ENCODE measurements at regions not wholly inside any gene's neighbourhood (a gene's known extent, or its start where the extent isn't known, plus 50 kb on each side); places are given as distances from the start of the nearest gene placed in this dataset.

GRCh38 chr4:29151584-29151983, 1568.6 kb upstream of the PCDH7 start:
- TF ChIP-seq, protein P1, sequence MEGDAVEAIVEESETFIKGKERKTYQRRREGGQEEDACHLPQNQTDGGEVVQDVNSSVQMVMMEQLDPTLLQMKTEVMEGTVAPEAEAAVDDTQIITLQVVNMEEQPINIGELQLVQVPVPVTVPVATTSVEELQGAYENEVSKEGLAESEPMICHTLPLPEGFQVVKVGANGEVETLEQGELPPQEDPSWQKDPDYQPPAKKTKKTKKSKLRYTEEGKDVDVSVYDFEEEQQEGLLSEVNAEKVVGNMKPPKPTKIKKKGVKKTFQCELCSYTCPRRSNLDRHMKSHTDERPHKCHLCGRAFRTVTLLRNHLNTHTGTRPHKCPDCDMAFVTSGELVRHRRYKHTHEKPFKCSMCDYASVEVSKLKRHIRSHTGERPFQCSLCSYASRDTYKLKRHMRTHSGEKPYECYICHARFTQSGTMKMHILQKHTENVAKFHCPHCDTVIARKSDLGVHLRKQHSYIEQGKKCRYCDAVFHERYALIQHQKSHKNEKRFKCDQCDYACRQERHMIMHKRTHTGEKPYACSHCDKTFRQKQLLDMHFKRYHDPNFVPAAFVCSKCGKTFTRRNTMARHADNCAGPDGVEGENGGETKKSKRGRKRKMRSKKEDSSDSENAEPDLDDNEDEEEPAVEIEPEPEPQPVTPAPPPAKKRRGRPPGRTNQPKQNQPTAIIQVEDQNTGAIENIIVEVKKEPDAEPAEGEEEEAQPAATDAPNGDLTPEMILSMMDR (IDR thresholded peaks at IDR 0.05), result no peak
- TF ChIP-seq POLR2A (IDR thresholded peaks at IDR 0.05), result no peak

Data from heart left ventricle (tissue), 13 donors.